ENCODE measurements at regions not wholly inside any gene's neighbourhood (a gene's known extent, or its start where the extent isn't known, plus 50 kb on each side); places are given as distances from the start of the nearest gene placed in this dataset.
"Not testable (repeated sequence)": the region's sequence is repeated elsewhere in the genome, so short reads cannot be mapped to it uniquely, and the experiment has no call there.

- not testable (repeated sequence) for H3K79me2 ChIP-seq (replicated peaks; ENCODE audit: insufficient read depth, low read length); H3K4me2 ChIP-seq (ENCODE audit: low read length); H3K9me3 ChIP-seq (ENCODE audit: low read length); H3K9ac ChIP-seq (ENCODE audit: low read length); H3F3A ChIP-seq (ENCODE audit: insufficient read depth, low read length, poor library complexity, severe bottlenecking); H3K4me3 ChIP-seq (ENCODE audit: low read length); H3K9me2 ChIP-seq (ENCODE audit: insufficient read depth, low read length); H3K36me3 ChIP-seq (ENCODE audit: insufficient read depth, low read length); H3K27ac ChIP-seq (ENCODE audit: low read length); H4K20me1 ChIP-seq (ENCODE audit: insufficient read depth); H2AFZ ChIP-seq (ENCODE audit: low read depth, low read length); H3K27me3 ChIP-seq (ENCODE audit: insufficient read depth, low read depth, low read length)
Measured at GRCh38 chr4:118475901-118476300, 123.1 kb upstream of the PRSS12 start.

- not testable (repeated sequence) for H4K20me1 ChIP-seq (ENCODE audit: insufficient read depth); H3K9me3 ChIP-seq (ENCODE audit: low read length); H3K9ac ChIP-seq (ENCODE audit: low read length); H3K4me2 ChIP-seq (ENCODE audit: low read length); H3K79me2 ChIP-seq (replicated peaks; ENCODE audit: insufficient read depth, low read length); H3K9me2 ChIP-seq (ENCODE audit: insufficient read depth, low read length); H3K4me3 ChIP-seq (ENCODE audit: low read length); H3K27ac ChIP-seq (ENCODE audit: low read length); H3K36me3 ChIP-seq (ENCODE audit: insufficient read depth, low read length); H3K27me3 ChIP-seq (ENCODE audit: insufficient read depth, low read depth, low read length); H3F3A ChIP-seq (ENCODE audit: insufficient read depth, low read length, poor library complexity, severe bottlenecking); H2AFZ ChIP-seq (ENCODE audit: low read depth, low read length)
Measured at GRCh38 chr4:118477826-118478225, 125.0 kb upstream of the PRSS12 start.

- H3K36me3 ChIP-seq (ENCODE audit: insufficient read depth, low read length); H3K79me2 ChIP-seq (replicated peaks; ENCODE audit: insufficient read depth, low read length); H4K20me1 ChIP-seq (ENCODE audit: insufficient read depth); H3K4me3 ChIP-seq (ENCODE audit: low read length); H3K9me3 ChIP-seq (ENCODE audit: low read length); H3K27ac ChIP-seq (ENCODE audit: low read length); H3K4me2 ChIP-seq (ENCODE audit: low read length); H3F3A ChIP-seq (ENCODE audit: insufficient read depth, low read length, poor library complexity, severe bottlenecking); H3K9ac ChIP-seq (ENCODE audit: low read length); H3K27me3 ChIP-seq (ENCODE audit: insufficient read depth, low read depth, low read length); H3K9me2 ChIP-seq (ENCODE audit: insufficient read depth, low read length); H2AFZ ChIP-seq (ENCODE audit: low read depth, low read length): not testable (repeated sequence)
Measured at GRCh38 chr4:118485801-118486314, 133.1 kb upstream of the PRSS12 start.

- H3K27me3 ChIP-seq (ENCODE audit: insufficient read depth, low read depth, low read length); H3K4me3 ChIP-seq (ENCODE audit: low read length); H3K36me3 ChIP-seq (ENCODE audit: insufficient read depth, low read length); H3F3A ChIP-seq (ENCODE audit: insufficient read depth, low read length, poor library complexity, severe bottlenecking); H3K4me2 ChIP-seq (ENCODE audit: low read length); H4K20me1 ChIP-seq (ENCODE audit: insufficient read depth); H3K9me3 ChIP-seq (ENCODE audit: low read length); H2AFZ ChIP-seq (ENCODE audit: low read depth, low read length); H3K79me2 ChIP-seq (replicated peaks; ENCODE audit: insufficient read depth, low read length); H3K9me2 ChIP-seq (ENCODE audit: insufficient read depth, low read length); H3K9ac ChIP-seq (ENCODE audit: low read length); H3K27ac ChIP-seq (ENCODE audit: low read length): not testable (repeated sequence)
Measured at GRCh38 chr4:118492963-118493362, 140.2 kb upstream of the PRSS12 start.

- H3K4me2 ChIP-seq (ENCODE audit: low read length); H3K9me2 ChIP-seq (ENCODE audit: insufficient read depth, low read length); H3K4me3 ChIP-seq (ENCODE audit: low read length); H3K9me3 ChIP-seq (ENCODE audit: low read length); H4K20me1 ChIP-seq (ENCODE audit: insufficient read depth); H3K27me3 ChIP-seq (ENCODE audit: insufficient read depth, low read depth, low read length); H3K79me2 ChIP-seq (replicated peaks; ENCODE audit: insufficient read depth, low read length); H3K27ac ChIP-seq (ENCODE audit: low read length); H2AFZ ChIP-seq (ENCODE audit: low read depth, low read length); H3K36me3 ChIP-seq (ENCODE audit: insufficient read depth, low read length); H3K9ac ChIP-seq (ENCODE audit: low read length); H3F3A ChIP-seq (ENCODE audit: insufficient read depth, low read length, poor library complexity, severe bottlenecking): not testable (repeated sequence)
Measured at GRCh38 chr4:118494437-118494836, 141.6 kb upstream of the PRSS12 start.

GRCh38 chr4:118502967-118503366 lies 150.2 kb upstream of the PRSS12 start:
- H3K4me2 ChIP-seq (ENCODE audit: low read length); H3F3A ChIP-seq (ENCODE audit: insufficient read depth, low read length, poor library complexity, severe bottlenecking); H3K27me3 ChIP-seq (ENCODE audit: insufficient read depth, low read depth, low read length); H3K36me3 ChIP-seq (ENCODE audit: insufficient read depth, low read length); H4K20me1 ChIP-seq (ENCODE audit: insufficient read depth); H2AFZ ChIP-seq (ENCODE audit: low read depth, low read length); H3K4me3 ChIP-seq (ENCODE audit: low read length); H3K9me3 ChIP-seq (ENCODE audit: low read length); H3K9me2 ChIP-seq (ENCODE audit: insufficient read depth, low read length); H3K27ac ChIP-seq (ENCODE audit: low read length); H3K9ac ChIP-seq (ENCODE audit: low read length); H3K79me2 ChIP-seq (replicated peaks; ENCODE audit: insufficient read depth, low read length): not testable (repeated sequence)

All from neural cell (in vitro differentiated cells).